OCI-LY1 (cell line): ENCODE measurements at regions not wholly inside any gene's neighbourhood (a gene's known extent, or its start where the extent isn't known, plus 50 kb on each side); places are given as distances from the start of the nearest gene placed in this dataset.

Source experiments
- EZH2 ChIP-seq: fragments of 200-600 bp; sonication (generic), shearing (Covaris generic); IDR thresholded peaks from 2 replicates; pipeline ENCODE4 v1.8.0; 2017; ENCODE audit warnings: borderline replicate concordance, mixed run types, mild to moderate bottlenecking, antibody characterized with exemption, low read length, moderate library complexity, mixed read lengths
- TF ChIP-seq, protein P1 (sequence below): fragments of 200-600 bp; sonication (generic), shearing (Covaris generic); IDR thresholded peaks from 2 replicates; pipeline ENCODE4 v1.5.1; 2017; ENCODE audit warnings: mild to moderate bottlenecking, antibody characterized with exemption, low read length, moderate library complexity, mixed read lengths

DNA sequence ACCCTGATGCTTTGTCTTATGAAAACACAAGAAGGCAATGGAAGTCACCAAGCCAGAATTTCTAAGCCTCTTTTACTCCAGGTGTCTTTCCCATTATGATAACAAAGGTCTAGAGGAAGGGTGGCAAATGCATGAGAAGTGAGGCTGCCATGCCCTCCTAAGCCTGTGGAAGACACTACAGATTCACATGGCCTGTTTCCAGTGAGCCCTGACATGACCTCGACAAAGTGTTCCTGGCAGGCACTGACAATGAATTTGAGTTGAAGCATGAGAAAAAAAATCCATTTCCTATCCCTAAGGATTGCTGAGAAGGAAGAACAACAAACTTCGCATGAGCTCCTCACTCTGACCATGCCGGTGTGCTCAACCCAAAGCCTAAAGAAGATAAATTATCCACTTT is 268.0 kb downstream of the HTR7 start:
- TF ChIP-seq EZH2 = no peak
- TF ChIP-seq, protein P1, sequence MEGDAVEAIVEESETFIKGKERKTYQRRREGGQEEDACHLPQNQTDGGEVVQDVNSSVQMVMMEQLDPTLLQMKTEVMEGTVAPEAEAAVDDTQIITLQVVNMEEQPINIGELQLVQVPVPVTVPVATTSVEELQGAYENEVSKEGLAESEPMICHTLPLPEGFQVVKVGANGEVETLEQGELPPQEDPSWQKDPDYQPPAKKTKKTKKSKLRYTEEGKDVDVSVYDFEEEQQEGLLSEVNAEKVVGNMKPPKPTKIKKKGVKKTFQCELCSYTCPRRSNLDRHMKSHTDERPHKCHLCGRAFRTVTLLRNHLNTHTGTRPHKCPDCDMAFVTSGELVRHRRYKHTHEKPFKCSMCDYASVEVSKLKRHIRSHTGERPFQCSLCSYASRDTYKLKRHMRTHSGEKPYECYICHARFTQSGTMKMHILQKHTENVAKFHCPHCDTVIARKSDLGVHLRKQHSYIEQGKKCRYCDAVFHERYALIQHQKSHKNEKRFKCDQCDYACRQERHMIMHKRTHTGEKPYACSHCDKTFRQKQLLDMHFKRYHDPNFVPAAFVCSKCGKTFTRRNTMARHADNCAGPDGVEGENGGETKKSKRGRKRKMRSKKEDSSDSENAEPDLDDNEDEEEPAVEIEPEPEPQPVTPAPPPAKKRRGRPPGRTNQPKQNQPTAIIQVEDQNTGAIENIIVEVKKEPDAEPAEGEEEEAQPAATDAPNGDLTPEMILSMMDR = no peak
